ENCODE measurements at regions not wholly inside any gene's neighbourhood (a gene's known extent, or its start where the extent isn't known, plus 50 kb on each side); places are given as distances from the start of the nearest gene placed in this dataset.

GRCh38 chr10:56782503-56782902 is 421.4 kb upstream of the ZWINT start:
- Histone ChIP-seq H3K4me1 (ENCODE audit: control insufficient read depth, insufficient read depth, low read length) (no peaks in the 10 kb centered on the region), H3K9me3 (replicated peaks; ENCODE audit: control insufficient read depth, low read depth, low read length) (no peaks in the 10 kb centered on the region), H3K27ac (ENCODE audit: low read length) (no peak overlapping the region), H3K36me3 (ENCODE audit: control insufficient read depth, insufficient read depth, low read length) (no peaks in the 10 kb centered on the region), H3K27me3 (ENCODE audit: control insufficient read depth, insufficient read depth, low read length) (no peaks in the 10 kb centered on the region), H3K4me3 (ENCODE audit: low read length) (no peak overlapping the region)
- DNase-seq = no peak
- WGBS (ENCODE audit: insufficient coverage) = 43% methylated on average over 3 of the region's 4 CpGs

GRCh38 chr10:56771343-56771742 is 410.3 kb upstream of the ZWINT start:
- Histone ChIP-seq H3K4me3 (ENCODE audit: low read length) (no peak overlapping the region), H3K4me1 (ENCODE audit: control insufficient read depth, insufficient read depth, low read length) (no peaks in the 10 kb centered on the region), H3K36me3 (ENCODE audit: control insufficient read depth, insufficient read depth, low read length) (no peaks in the 10 kb centered on the region), H3K27ac (ENCODE audit: low read length) (no peak overlapping the region), H3K27me3 (ENCODE audit: control insufficient read depth, insufficient read depth, low read length) (no peaks in the 10 kb centered on the region), H3K9me3 (replicated peaks; ENCODE audit: control insufficient read depth, low read depth, low read length) (peaks cover 5% of the 10 kb centered on the region)
- WGBS (ENCODE audit: insufficient coverage) = 36% methylated on average over 1 of the region's 1 CpG
- no peak for DNase-seq

GRCh38 chr10:56763090-56763489 is 402.0 kb upstream of the ZWINT start:
- Histone ChIP-seq H3K9me3 (replicated peaks; ENCODE audit: control insufficient read depth, low read depth, low read length) (peaks cover 14% of the 10 kb centered on the region), H3K4me1 (ENCODE audit: control insufficient read depth, insufficient read depth, low read length) (no peaks in the 10 kb centered on the region), H3K27me3 (ENCODE audit: control insufficient read depth, insufficient read depth, low read length) (no peaks in the 10 kb centered on the region), H3K27ac (ENCODE audit: low read length) (no peak overlapping the region), H3K4me3 (ENCODE audit: low read length) (no peak overlapping the region), H3K36me3 (ENCODE audit: control insufficient read depth, insufficient read depth, low read length) (no peaks in the 10 kb centered on the region)
- DNase-seq = no peak
- 87% methylated on average over 1 of the region's 2 CpGs for WGBS (ENCODE audit: insufficient coverage)

- no peaks in the 10 kb centered on the region for H3K27me3 ChIP-seq (ENCODE audit: control insufficient read depth, insufficient read depth, low read length)
- 44% methylated on average over 2 of the region's 4 CpGs for WGBS (ENCODE audit: insufficient coverage)
- peak; percentile 3 for DNase-seq
- no peaks in the 10 kb centered on the region for H3K36me3 ChIP-seq (ENCODE audit: control insufficient read depth, insufficient read depth, low read length)
- H3K4me3 ChIP-seq (ENCODE audit: low read length) = no peak overlapping the region
- H3K4me1 ChIP-seq (ENCODE audit: control insufficient read depth, insufficient read depth, low read length) = no peaks in the 10 kb centered on the region
- no peak overlapping the region for H3K27ac ChIP-seq (ENCODE audit: low read length)
- H3K9me3 ChIP-seq (replicated peaks; ENCODE audit: control insufficient read depth, low read depth, low read length) = no peaks in the 10 kb centered on the region
Measured at GRCh38 chr10:56745490-56745889, 384.4 kb upstream of the ZWINT start.

GRCh38 chr10:56728349-56728748 is 367.3 kb upstream of the ZWINT start:
- Histone ChIP-seq H3K27ac (ENCODE audit: low read length) (no peak overlapping the region), H3K27me3 (ENCODE audit: control insufficient read depth, insufficient read depth, low read length) (no peaks in the 10 kb centered on the region), H3K4me1 (ENCODE audit: control insufficient read depth, insufficient read depth, low read length) (no peaks in the 10 kb centered on the region), H3K4me3 (ENCODE audit: low read length) (no peak overlapping the region), H3K36me3 (ENCODE audit: control insufficient read depth, insufficient read depth, low read length) (no peaks in the 10 kb centered on the region), H3K9me3 (replicated peaks; ENCODE audit: control insufficient read depth, low read depth, low read length) (peaks cover 2% of the 10 kb centered on the region)
- 67% methylated on average over 1 of the region's 2 CpGs for WGBS (ENCODE audit: insufficient coverage)
- no peak for DNase-seq

GRCh38 chr10:56722912-56723311 is 361.9 kb upstream of the ZWINT start:
- 89% methylated on average over 6 of the region's 7 CpGs for WGBS (ENCODE audit: insufficient coverage)
- Histone ChIP-seq H3K36me3 (ENCODE audit: control insufficient read depth, insufficient read depth, low read length) (no peaks in the 10 kb centered on the region), H3K4me1 (ENCODE audit: control insufficient read depth, insufficient read depth, low read length) (no peaks in the 10 kb centered on the region), H3K27me3 (ENCODE audit: control insufficient read depth, insufficient read depth, low read length) (no peaks in the 10 kb centered on the region), H3K9me3 (replicated peaks; ENCODE audit: control insufficient read depth, low read depth, low read length) (no peaks in the 10 kb centered on the region), H3K4me3 (ENCODE audit: low read length) (no peak overlapping the region), H3K27ac (ENCODE audit: low read length) (no peak overlapping the region)
- DNase-seq = no peak

GRCh38 chr10:56715262-56715661 is 354.2 kb upstream of the ZWINT start:
- no peak overlapping the region for H3K27ac ChIP-seq (ENCODE audit: low read length)
- H3K27me3 ChIP-seq (ENCODE audit: control insufficient read depth, insufficient read depth, low read length) = no peaks in the 10 kb centered on the region
- H3K9me3 ChIP-seq (replicated peaks; ENCODE audit: control insufficient read depth, low read depth, low read length) = no peaks in the 10 kb centered on the region
- no peak for DNase-seq
- WGBS (ENCODE audit: insufficient coverage) = no CpG with 5 or more reads among the region's 2 CpGs
- H3K4me1 ChIP-seq (ENCODE audit: control insufficient read depth, insufficient read depth, low read length) = no peaks in the 10 kb centered on the region
- H3K4me3 ChIP-seq (ENCODE audit: low read length) = no peak overlapping the region
- H3K36me3 ChIP-seq (ENCODE audit: control insufficient read depth, insufficient read depth, low read length) = no peaks in the 10 kb centered on the region

GRCh38 chr10:56698506-56698905 is 337.4 kb upstream of the ZWINT start:
- no peak overlapping the region for H3K27ac ChIP-seq (ENCODE audit: low read length)
- no peaks in the 10 kb centered on the region for H3K27me3 ChIP-seq (ENCODE audit: control insufficient read depth, insufficient read depth, low read length)
- no CpG with 5 or more reads among the region's 2 CpGs for WGBS (ENCODE audit: insufficient coverage)
- no peaks in the 10 kb centered on the region for H3K4me1 ChIP-seq (ENCODE audit: control insufficient read depth, insufficient read depth, low read length)
- DNase-seq = no peak
- H3K36me3 ChIP-seq (ENCODE audit: control insufficient read depth, insufficient read depth, low read length) = no peaks in the 10 kb centered on the region
- no peaks in the 10 kb centered on the region for H3K9me3 ChIP-seq (replicated peaks; ENCODE audit: control insufficient read depth, low read depth, low read length)
- H3K4me3 ChIP-seq (ENCODE audit: low read length) = no peak overlapping the region

- Histone ChIP-seq H3K27ac (ENCODE audit: low read length) (no peak overlapping the region), H3K9me3 (replicated peaks; ENCODE audit: control insufficient read depth, low read depth, low read length) (peaks cover 3% of the 10 kb centered on the region), H3K4me1 (ENCODE audit: control insufficient read depth, insufficient read depth, low read length) (no peaks in the 10 kb centered on the region), H3K27me3 (ENCODE audit: control insufficient read depth, insufficient read depth, low read length) (no peaks in the 10 kb centered on the region), H3K36me3 (ENCODE audit: control insufficient read depth, insufficient read depth, low read length) (no peaks in the 10 kb centered on the region), H3K4me3 (ENCODE audit: low read length) (no peak overlapping the region)
- no peak for DNase-seq
Measured at GRCh38 chr10:56679578-56679977, 318.5 kb upstream of the ZWINT start.

GRCh38 chr10:56662765-56663447 is 301.8 kb upstream of the ZWINT start:
- Histone ChIP-seq H3K27ac (ENCODE audit: low read length) (no peak overlapping the region), H3K27me3 (ENCODE audit: control insufficient read depth, insufficient read depth, low read length) (no peaks in the 10 kb centered on the region), H3K4me3 (ENCODE audit: low read length) (no peak overlapping the region), H3K36me3 (ENCODE audit: control insufficient read depth, insufficient read depth, low read length) (no peaks in the 10 kb centered on the region), H3K9me3 (replicated peaks; ENCODE audit: control insufficient read depth, low read depth, low read length) (peaks cover 5% of the 10 kb centered on the region), H3K4me1 (ENCODE audit: control insufficient read depth, insufficient read depth, low read length) (no peaks in the 10 kb centered on the region)
- no peak for DNase-seq

- 60% methylated on average over 1 of the region's 1 CpG for WGBS (ENCODE audit: insufficient coverage)
- Histone ChIP-seq H3K27ac (ENCODE audit: low read length) (no peak overlapping the region), H3K4me1 (ENCODE audit: control insufficient read depth, insufficient read depth, low read length) (no peaks in the 10 kb centered on the region), H3K27me3 (ENCODE audit: control insufficient read depth, insufficient read depth, low read length) (no peaks in the 10 kb centered on the region), H3K9me3 (replicated peaks; ENCODE audit: control insufficient read depth, low read depth, low read length) (peaks cover 14% of the 10 kb centered on the region), H3K4me3 (ENCODE audit: low read length) (no peak overlapping the region), H3K36me3 (ENCODE audit: control insufficient read depth, insufficient read depth, low read length) (no peaks in the 10 kb centered on the region)
- no peak for DNase-seq
Measured at GRCh38 chr10:56653289-56653688, 292.2 kb upstream of the ZWINT start.

All from muscle of leg (tissue), 3 donors.